GM23338 (cell line): ENCODE measurements at regions not wholly inside any gene's neighbourhood (a gene's known extent, or its start where the extent isn't known, plus 50 kb on each side); places are given as distances from the start of the nearest gene placed in this dataset.

Experiments used
- CREB1 ChIP-seq: fragments of 250-450 bp; sonication (Bioruptor Pico); IDR thresholded peaks from 2 replicates; pipeline ENCODE4 v1.5.0; 2020; ENCODE audit warnings: low read depth, mild to moderate bottlenecking, moderate library complexity
- REST ChIP-seq: IDR thresholded peaks from one replicate; pipeline ENCODE4 v1.6.1; 2018; ENCODE audit warnings: antibody characterized with exemption; ENCODE audit not compliant: unreplicated experiment
- STAT1 ChIP-seq: IDR thresholded peaks from one replicate; pipeline ENCODE4 v1.6.1; 2016; ENCODE audit warnings: antibody characterized with exemption; ENCODE audit not compliant: unreplicated experiment
- ZNF114 ChIP-seq: fragments of 250-450 bp; sonication (Bioruptor Pico); IDR thresholded peaks from 2 replicates; pipeline ENCODE4 v1.5.0; 2020; ENCODE audit warnings: mild to moderate bottlenecking, moderate library complexity
- ZNF331 ChIP-seq: fragments of 250-450 bp; sonication (Bioruptor Pico); IDR thresholded peaks from 2 replicates; pipeline ENCODE4 v1.5.0; 2020; ENCODE audit warnings: low read depth, mild to moderate bottlenecking, moderate library complexity
- ZNF462 ChIP-seq: fragments of 250-450 bp; sonication (Bioruptor Pico); IDR thresholded peaks from 2 replicates; pipeline ENCODE4 v1.5.0; 2020; ENCODE audit warnings: mild to moderate bottlenecking, moderate library complexity
- TF ChIP-seq, protein P1 (sequence below), 2 experiments: fragments of 200-600 bp in 1 of 2; sonication (generic) in 1 of 2; conservative IDR thresholded peaks; 2 replicates each; pipeline versions ENCODE4 v1.5.1 to v1.6.1; 2016 to 2017; ENCODE audit warnings: antibody characterized with exemption in 2 of 2, low read depth in 2 of 2, mild to moderate bottlenecking in 2 of 2, moderate library complexity in 1 of 2

- no peak for TF ChIP-seq ZNF462 (CRISPR knock-in tag)
- TF ChIP-seq, protein P1, sequence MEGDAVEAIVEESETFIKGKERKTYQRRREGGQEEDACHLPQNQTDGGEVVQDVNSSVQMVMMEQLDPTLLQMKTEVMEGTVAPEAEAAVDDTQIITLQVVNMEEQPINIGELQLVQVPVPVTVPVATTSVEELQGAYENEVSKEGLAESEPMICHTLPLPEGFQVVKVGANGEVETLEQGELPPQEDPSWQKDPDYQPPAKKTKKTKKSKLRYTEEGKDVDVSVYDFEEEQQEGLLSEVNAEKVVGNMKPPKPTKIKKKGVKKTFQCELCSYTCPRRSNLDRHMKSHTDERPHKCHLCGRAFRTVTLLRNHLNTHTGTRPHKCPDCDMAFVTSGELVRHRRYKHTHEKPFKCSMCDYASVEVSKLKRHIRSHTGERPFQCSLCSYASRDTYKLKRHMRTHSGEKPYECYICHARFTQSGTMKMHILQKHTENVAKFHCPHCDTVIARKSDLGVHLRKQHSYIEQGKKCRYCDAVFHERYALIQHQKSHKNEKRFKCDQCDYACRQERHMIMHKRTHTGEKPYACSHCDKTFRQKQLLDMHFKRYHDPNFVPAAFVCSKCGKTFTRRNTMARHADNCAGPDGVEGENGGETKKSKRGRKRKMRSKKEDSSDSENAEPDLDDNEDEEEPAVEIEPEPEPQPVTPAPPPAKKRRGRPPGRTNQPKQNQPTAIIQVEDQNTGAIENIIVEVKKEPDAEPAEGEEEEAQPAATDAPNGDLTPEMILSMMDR (conservative IDR thresholded peaks at IDR 0.05; ENCODE audit: low read depth in 2 of 2), result no peak
- no peak for TF ChIP-seq ZNF331 (CRISPR knock-in tag)
- TF ChIP-seq CREB1, result no peak
- TF ChIP-seq REST, result no peak
- TF ChIP-seq STAT1, result no peak
- no peak for TF ChIP-seq ZNF114 (CRISPR knock-in tag)
These were observed 68.9 kb upstream of the PPARGC1A start (continued) for GRCh38 chr4:23958749-23959148.
